RWPE2 (cell line): ENCODE measurements at regions not wholly inside any gene's neighbourhood (a gene's known extent, or its start where the extent isn't known, plus 50 kb on each side); places are given as distances from the start of the nearest gene placed in this dataset.
"Not testable (repeated sequence)": the region's sequence is repeated elsewhere in the genome, so short reads cannot be mapped to it uniquely, and the experiment has no call there.

Experiments
- ATAC-seq: fragments of 200-7000 bp; cut with Tn5 transposase; 3 replicates; pipeline ENCODE4 v1.9.1; 2021; ENCODE audit warnings: low read depth
- DNase-seq: peaks from one replicate; pipeline ENCODE4 v3.0.0-alpha.2; 2020; ENCODE audit warnings: low spot score
- H3K27ac ChIP-seq: fragments of 450-650 bp; 2 replicates; pipeline ENCODE4 v1.5.1; 2017; ENCODE audit warnings: mild to moderate bottlenecking; ENCODE audit not compliant: poor library complexity, severe bottlenecking
- H3K27me3 ChIP-seq: fragments of 250-450 bp; sonication (Bioruptor Pico); 2 replicates; pipeline ENCODE4 v1.5.1; 2021; ENCODE audit warnings: mild to moderate bottlenecking, moderate library complexity; ENCODE audit not compliant: insufficient read depth, poor library complexity, severe bottlenecking
- H3K36me3 ChIP-seq: fragments of 250-450 bp; sonication (Bioruptor Pico); 2 replicates; pipeline ENCODE4 v1.5.1; 2020; ENCODE audit warnings: low read depth, mild to moderate bottlenecking, moderate library complexity
- H3K4me1 ChIP-seq: fragments of 250-450 bp; sonication (Bioruptor Pico); 2 replicates; pipeline ENCODE4 v1.5.1; 2021; ENCODE audit warnings: mild to moderate bottlenecking, moderate library complexity; ENCODE audit not compliant: insufficient read depth, poor library complexity, severe bottlenecking
- H3K4me3 ChIP-seq: fragments of 250-450 bp; sonication (Bioruptor Pico); 2 replicates; pipeline ENCODE4 v1.5.1; 2021; ENCODE audit warnings: mild to moderate bottlenecking, moderate library complexity; ENCODE audit not compliant: severe bottlenecking
- H3K9me3 ChIP-seq: fragments of 250-450 bp; sonication (Bioruptor Pico); 2 replicates; pipeline ENCODE4 v1.5.1; 2021; ENCODE audit warnings: mild to moderate bottlenecking, moderate library complexity; ENCODE audit not compliant: severe bottlenecking
- CTCF ChIP-seq: fragments of 450-650 bp; IDR thresholded peaks from one replicate; pipeline ENCODE4 v1.5.1; 2017; ENCODE audit warnings: mild to moderate bottlenecking, moderate library complexity; ENCODE audit not compliant: poor library complexity, severe bottlenecking

- DNase-seq (no peak), ATAC-seq (peak; percentile 84)
- TF ChIP-seq CTCF = no peak
- Histone ChIP-seq H3K4me1 (no peaks in the 10 kb centered on the region), H3K27ac (peak overlapping the region; percentile 13), H3K36me3 (no peaks in the 10 kb centered on the region), H3K4me3 (no peak overlapping the region), H3K9me3 (no peaks in the 10 kb centered on the region), H3K27me3 (no peaks in the 10 kb centered on the region)
These were observed 410.3 kb downstream of the KIF20B start for GRCh38 chr10:90111671-90112070.

GRCh38 chr10:90112681-90113080, 411.3 kb downstream of the KIF20B start:
- DNase-seq (no peak), ATAC-seq (no peak)
- H3K36me3 ChIP-seq = no peaks in the 10 kb centered on the region
- no peak overlapping the region for H3K27ac ChIP-seq
- no peak overlapping the region for H3K4me3 ChIP-seq
- H3K4me1 ChIP-seq = no peaks in the 10 kb centered on the region
- H3K27me3 ChIP-seq = no peaks in the 10 kb centered on the region
- no peak for TF ChIP-seq CTCF
- H3K9me3 ChIP-seq = no peaks in the 10 kb centered on the region

DNA sequence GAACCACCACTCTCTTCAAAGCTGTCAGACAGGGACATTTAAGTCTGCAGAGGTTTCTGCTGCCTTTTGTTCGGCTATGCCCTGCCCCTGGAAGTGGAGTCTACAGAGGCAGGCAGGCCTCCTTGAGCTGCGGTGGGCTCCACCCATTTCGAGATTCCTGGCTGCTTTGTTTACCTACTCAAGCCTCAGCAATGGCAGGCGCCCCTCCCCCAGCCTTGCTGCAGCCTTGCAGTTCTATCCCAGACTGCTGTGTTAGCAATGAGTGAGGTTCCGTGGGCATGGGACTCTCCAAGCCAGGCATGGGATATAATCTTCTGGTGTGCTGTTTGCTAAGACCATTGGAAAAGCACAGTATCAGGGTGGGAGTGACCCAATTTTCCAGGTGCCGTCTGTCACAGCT, 417.2 kb downstream of the KIF20B start:
- H3K4me3 ChIP-seq, H3K4me1 ChIP-seq, H3K9me3 ChIP-seq, ATAC-seq, H3K27ac ChIP-seq, DNase-seq, H3K36me3 ChIP-seq, H3K27me3 ChIP-seq: not testable (repeated sequence)

DNA sequence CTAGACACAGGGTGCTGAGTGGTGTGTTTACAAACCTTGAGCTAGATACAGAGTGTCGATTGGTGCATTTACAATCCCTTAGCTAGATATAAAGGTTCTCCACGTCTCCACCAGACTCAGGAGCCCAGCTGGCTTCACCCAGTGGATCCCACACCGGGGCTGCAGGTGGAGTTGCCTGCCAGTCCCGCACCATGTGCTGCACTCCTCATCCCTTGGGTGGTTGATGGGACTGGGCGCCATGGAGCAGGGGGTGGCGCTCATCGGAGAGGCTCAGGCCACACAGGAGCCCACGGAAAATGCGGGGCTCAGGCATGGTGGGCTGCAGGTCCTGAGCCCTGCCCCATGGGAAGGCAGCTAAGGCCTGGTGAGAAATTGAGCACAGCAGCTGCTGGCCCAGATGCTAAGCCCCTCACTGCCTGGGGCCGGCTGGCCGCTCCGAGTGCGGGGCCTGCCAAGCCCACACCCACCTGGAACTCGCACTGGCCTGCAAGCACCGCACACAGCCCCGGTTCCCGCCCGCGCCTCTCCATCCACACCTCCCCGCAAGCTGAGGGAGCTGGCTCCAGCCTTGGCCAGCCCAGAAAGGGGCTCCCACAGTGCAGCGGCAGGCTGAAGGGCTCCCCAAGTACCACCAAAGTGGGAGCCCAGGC, 418.4 kb downstream of the KIF20B start:
- H3K4me1 ChIP-seq, H3K9me3 ChIP-seq, H3K36me3 ChIP-seq, H3K4me3 ChIP-seq, DNase-seq, H3K27ac ChIP-seq, ATAC-seq, H3K27me3 ChIP-seq: not testable (repeated sequence)

DNA sequence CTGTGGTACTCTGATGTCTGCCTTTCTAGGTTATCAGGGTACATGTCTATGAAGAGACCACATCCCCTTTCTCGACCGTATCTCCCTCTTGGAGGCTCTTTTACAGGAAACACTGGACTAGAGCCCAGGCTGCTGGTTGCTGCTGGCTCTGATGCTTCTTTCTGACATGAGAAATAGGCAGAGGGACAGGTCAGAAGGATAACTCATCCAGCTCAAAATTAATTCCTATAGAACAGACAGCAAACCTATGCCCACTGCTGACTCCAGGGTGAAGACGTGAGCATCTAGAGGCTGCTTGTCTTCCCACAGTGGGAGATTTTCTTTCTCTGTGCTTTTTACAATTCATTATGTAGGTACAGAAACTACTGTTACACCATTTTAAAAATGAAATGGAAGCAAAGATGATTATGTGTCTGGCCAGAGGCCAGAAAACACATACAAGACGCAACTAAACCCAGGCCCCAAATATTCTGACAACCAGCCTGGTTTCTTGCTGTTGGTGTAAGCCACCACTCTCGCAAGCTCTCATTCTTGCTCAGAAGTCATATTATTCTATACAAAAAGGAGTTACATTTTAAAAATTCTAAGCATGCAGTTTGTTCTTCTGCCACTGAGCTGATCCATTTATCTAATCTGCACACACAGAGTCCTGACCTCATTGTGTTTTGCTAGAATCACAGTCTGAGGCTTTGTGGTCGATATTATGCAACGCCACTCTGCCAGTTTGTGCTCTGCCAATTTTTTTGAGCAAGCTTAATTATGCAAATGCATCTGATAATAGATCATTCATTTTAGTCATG, 424.3 kb downstream of the KIF20B start:
- no peak overlapping the region for H3K4me3 ChIP-seq
- H3K27me3 ChIP-seq = no peaks in the 10 kb centered on the region
- no peak for ATAC-seq
- H3K27ac ChIP-seq = no peak overlapping the region
- H3K36me3 ChIP-seq = no peaks in the 10 kb centered on the region
- no peaks in the 10 kb centered on the region for H3K4me1 ChIP-seq
- no peak for DNase-seq
- H3K9me3 ChIP-seq = no peaks in the 10 kb centered on the region
- no peak for TF ChIP-seq CTCF

- DNase-seq (no peak), ATAC-seq (no peak)
- no peak overlapping the region for H3K27ac ChIP-seq
- H3K9me3 ChIP-seq = peaks cover under 1% of the 10 kb centered on the region
- H3K4me3 ChIP-seq = no peak overlapping the region
- H3K4me1 ChIP-seq = no peaks in the 10 kb centered on the region
- no peak for TF ChIP-seq CTCF
- H3K36me3 ChIP-seq = no peaks in the 10 kb centered on the region
- H3K27me3 ChIP-seq = no peaks in the 10 kb centered on the region
These were observed 424.8 kb downstream of the KIF20B start for GRCh38 chr10:90126256-90126595.
